NCI-H2029 (cell line): ENCODE measurements at regions not wholly inside any gene's neighbourhood (a gene's known extent, or its start where the extent isn't known, plus 50 kb on each side); places are given as distances from the start of the nearest gene placed in this dataset.
"Not testable (repeated sequence)": the region's sequence is repeated elsewhere in the genome, so short reads cannot be mapped to it uniquely, and the experiment has no call there.

Experiments used
- DNase-seq: peaks from one replicate; lab custom pipeline; 2025; lab: John Stamatoyannopoulos, UW

- no peak for DNase-seq
These were observed 1090.7 kb upstream of the MIR17HG start for GRCh38 chr13:90256746-90257145.

GRCh38 chr13:90258129-90258528 lies 1089.4 kb upstream of the MIR17HG start:
- DNase-seq: no peak

GRCh38 chr13:90261343-90261742 lies 1086.1 kb upstream of the MIR17HG start:
- DNase-seq: no peak

- no peak for DNase-seq
These were observed 1077.3 kb upstream of the MIR17HG start for GRCh38 chr13:90270226-90270625.

- no peak for DNase-seq
These were observed 1075.1 kb upstream of the MIR17HG start for GRCh38 chr13:90272356-90272755.

GRCh38 chr13:90276216-90276615 lies 1071.3 kb upstream of the MIR17HG start:
- no peak for DNase-seq

- DNase-seq: not testable (repeated sequence)
These were observed 1069.3 kb upstream of the MIR17HG start for GRCh38 chr13:90278231-90278630.

- no peak for DNase-seq
These were observed 1065.8 kb upstream of the MIR17HG start for GRCh38 chr13:90281709-90282108.

GRCh38 chr13:90287521-90287920 lies 1060.0 kb upstream of the MIR17HG start:
- no peak for DNase-seq

- no peak for DNase-seq
These were observed 1053.6 kb upstream of the MIR17HG start for GRCh38 chr13:90293793-90294361.

GRCh38 chr13:90299238-90299637 lies 1048.2 kb upstream of the MIR17HG start:
- no peak for DNase-seq

- no peak for DNase-seq
These were observed 1047.5 kb upstream of the MIR17HG start for GRCh38 chr13:90300015-90300414.

- no peak for DNase-seq
These were observed 1045.4 kb upstream of the MIR17HG start for GRCh38 chr13:90302107-90302506.

GRCh38 chr13:90305796-90306195 lies 1041.7 kb upstream of the MIR17HG start:
- DNase-seq: no peak

GRCh38 chr13:90307136-90307535 lies 1040.4 kb upstream of the MIR17HG start:
- DNase-seq: no peak

- no peak for DNase-seq
These were observed 1039.2 kb upstream of the MIR17HG start for GRCh38 chr13:90308249-90308648.

- no peak for DNase-seq
These were observed 1035.6 kb upstream of the MIR17HG start for GRCh38 chr13:90311929-90312328.

- DNase-seq: no peak
These were observed 1032.4 kb upstream of the MIR17HG start for GRCh38 chr13:90315061-90315460.

GRCh38 chr13:90320664-90321063 lies 1026.8 kb upstream of the MIR17HG start:
- DNase-seq: no peak

GRCh38 chr13:90321281-90321931 lies 1026.1 kb upstream of the MIR17HG start:
- no peak for DNase-seq

- no peak for DNase-seq
These were observed 1017.8 kb upstream of the MIR17HG start for GRCh38 chr13:90329641-90330040.

GRCh38 chr13:90331974-90332373 lies 1015.5 kb upstream of the MIR17HG start:
- no peak for DNase-seq

- no peak for DNase-seq
These were observed 1011.0 kb upstream of the MIR17HG start for GRCh38 chr13:90336507-90336906.

- DNase-seq: not testable (repeated sequence)
These were observed 1006.1 kb upstream of the MIR17HG start for GRCh38 chr13:90341348-90341747.
